Fibroblast of villous mesenchyme (primary cell): ENCODE measurements at regions not wholly inside any gene's neighbourhood (a gene's known extent, or its start where the extent isn't known, plus 50 kb on each side); places are given as distances from the start of the nearest gene placed in this dataset. TPM values are rescaled to one million over a fixed set of nuclear protein-coding genes. Genes with fewer than 3 reads are reported as not detected.

ENCODE experiments used
- DNase-seq: peaks from one replicate; pipeline ENCODE4 v3.0.0-alpha.2; 2010; ENCODE audit warnings: low read depth
- H3K4me3 ChIP-seq: 2 replicates; pipeline ENCODE4 v1.5.1; 2011; ENCODE audit warnings: low read depth, mild to moderate bottlenecking, low read length
- small RNA-seq: library from RNA; depleted of rRNA; stranded (forward); fragments of <200 nt; gene quantifications from one replicate; pipeline ENCODE3, GENCODE V24; 2012
- TF ChIP-seq, protein P1 (sequence below): IDR thresholded peaks from 2 replicates; pipeline ENCODE4 v1.5.1; 2012; ENCODE audit warnings: low read depth, mild to moderate bottlenecking, low read length; ENCODE audit not compliant: insufficient read depth

DNA sequence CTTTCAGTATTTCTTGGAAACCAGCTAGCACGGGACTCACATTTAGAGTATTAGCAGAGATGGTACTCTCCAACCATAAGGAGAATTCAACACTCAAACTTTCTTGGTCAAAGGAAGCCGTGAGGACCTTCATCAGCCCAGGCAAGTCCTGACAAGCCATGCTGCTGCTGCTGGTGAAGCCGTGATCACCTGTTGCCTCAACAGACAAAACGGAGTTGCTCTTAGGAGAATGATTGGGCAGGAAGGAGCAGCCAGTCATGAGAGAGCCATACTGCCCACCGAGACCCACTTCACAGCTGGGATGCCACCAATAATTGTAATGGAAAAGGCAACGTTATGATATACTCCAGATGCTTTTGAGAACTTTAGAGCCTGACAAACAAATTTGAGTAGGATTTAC lies 60.8 kb upstream of the PLPP4 start:
- DNase-seq = no peak
- TF ChIP-seq, protein P1, sequence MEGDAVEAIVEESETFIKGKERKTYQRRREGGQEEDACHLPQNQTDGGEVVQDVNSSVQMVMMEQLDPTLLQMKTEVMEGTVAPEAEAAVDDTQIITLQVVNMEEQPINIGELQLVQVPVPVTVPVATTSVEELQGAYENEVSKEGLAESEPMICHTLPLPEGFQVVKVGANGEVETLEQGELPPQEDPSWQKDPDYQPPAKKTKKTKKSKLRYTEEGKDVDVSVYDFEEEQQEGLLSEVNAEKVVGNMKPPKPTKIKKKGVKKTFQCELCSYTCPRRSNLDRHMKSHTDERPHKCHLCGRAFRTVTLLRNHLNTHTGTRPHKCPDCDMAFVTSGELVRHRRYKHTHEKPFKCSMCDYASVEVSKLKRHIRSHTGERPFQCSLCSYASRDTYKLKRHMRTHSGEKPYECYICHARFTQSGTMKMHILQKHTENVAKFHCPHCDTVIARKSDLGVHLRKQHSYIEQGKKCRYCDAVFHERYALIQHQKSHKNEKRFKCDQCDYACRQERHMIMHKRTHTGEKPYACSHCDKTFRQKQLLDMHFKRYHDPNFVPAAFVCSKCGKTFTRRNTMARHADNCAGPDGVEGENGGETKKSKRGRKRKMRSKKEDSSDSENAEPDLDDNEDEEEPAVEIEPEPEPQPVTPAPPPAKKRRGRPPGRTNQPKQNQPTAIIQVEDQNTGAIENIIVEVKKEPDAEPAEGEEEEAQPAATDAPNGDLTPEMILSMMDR = no peak
- no peak overlapping the region for H3K4me3 ChIP-seq

DNA sequence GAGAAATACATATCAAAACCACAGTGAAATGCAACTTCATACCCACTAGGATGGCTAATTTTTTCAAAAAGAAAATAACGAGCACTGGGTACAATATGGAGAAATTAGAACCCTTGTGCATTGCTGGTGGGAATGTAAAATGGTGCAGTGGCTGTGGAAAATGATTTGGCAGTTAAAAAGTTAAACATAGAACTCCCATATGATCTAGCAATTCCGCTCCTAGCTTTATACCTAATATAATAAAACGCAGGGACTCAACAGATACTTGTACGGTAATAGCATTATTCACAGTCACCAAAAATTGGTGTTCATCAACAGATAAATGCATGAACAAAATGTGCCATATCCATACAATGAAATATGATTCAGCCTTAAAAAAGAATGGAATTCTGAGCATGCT lies 58.8 kb upstream of the PLPP4 start:
- TF ChIP-seq, protein P1 = no peak
- DNase-seq = no peak
- no peak overlapping the region for H3K4me3 ChIP-seq

DNA sequence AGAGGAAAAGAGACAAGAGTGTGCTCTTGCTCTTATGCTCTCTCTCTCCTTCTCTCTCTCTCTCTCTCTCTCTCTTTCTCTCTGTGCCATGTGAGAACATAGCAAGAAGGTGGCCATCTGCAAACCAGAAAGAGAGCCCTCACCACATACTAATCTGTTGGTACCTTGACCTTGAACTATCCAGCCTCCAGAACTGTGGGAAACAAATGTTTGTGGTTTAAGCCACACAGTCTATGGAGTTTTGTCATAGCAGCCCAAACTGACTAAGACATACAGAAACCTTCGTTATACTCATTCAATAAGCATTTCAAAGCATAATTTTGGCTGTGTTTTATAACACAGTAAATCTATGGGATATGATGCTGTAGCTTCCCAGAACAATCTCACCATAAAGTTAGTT lies 56.4 kb upstream of the PLPP4 start:
- TF ChIP-seq, protein P1 = no peak
- peak; percentile 31 for DNase-seq

DNA sequence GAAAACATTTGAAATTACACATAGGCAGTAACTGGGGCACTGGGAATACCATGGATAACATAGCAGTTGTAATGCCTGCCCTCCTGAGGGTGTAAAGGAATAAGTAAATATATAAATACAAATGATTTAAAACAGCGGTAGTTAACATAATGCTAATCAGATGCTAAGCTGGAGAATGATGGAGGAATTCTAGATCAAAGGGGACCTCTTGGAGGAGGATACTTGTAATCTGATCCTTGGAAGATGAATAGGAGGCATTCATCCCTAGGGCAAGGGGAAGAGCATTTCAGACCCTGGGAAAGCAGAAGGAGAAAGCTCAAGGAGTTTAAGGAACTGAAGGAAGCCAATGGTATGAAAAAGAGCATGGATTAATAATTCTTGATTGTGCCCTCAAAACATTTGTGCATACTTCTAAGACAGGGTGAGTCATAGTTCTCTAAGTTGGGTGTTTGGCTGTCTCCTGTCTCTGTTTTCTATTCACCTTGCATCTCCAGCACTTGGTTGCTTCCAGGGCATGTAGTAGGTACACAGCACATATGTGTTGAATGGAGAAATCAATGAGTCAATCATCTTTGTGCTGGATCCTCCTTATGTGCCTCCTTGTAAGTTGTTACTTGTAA lies 54.8 kb upstream of the PLPP4 start:
- TF ChIP-seq, protein P1 = no peak
- H3K4me3 ChIP-seq = no peak overlapping the region
- no peak for DNase-seq

More for the DNA sequence above, 56.4 kb upstream of the PLPP4 start:
- no peak overlapping the region for H3K4me3 ChIP-seq

DNA sequence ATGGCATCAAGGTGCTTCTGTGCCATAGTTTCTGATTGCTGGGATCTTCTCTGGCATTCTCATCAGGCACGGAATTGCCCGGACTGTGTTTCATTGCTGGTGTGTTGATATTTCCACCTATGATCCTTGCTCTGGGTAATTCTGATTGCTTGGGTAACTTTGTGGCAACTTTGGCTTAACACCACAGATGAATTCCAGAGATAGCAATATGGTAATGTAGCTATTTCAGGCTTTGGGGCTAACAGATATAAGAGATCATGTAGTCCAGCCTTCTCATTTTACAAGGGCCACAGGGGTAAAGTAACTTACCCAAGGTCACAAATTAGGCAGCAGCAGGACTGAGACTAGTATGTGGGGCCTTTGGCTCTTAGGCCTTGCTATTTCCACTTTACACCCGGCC lies 53.9 kb upstream of the PLPP4 start:
- TF ChIP-seq, protein P1 = no peak
- H3K4me3 ChIP-seq = no peak overlapping the region
- DNase-seq = no peak

DNA sequence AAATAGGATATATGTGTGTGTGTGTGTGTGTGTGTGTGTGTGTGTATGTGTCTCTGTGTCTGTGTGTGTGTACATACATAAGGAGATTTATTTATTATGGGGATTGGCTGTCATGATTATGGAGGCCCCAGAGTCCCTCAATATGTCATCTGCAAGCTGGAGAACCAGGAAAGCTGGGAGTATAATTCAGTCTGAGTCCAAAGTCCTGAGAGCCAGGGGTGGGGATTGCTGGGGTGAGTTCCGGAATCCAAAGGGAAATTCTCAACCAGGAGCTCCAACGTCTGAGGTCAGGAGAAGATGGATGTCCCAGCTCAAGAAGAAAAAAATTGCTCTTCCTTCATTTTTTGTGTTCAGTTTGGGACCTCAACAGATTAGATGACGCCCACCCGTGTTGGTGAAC lies 50.7 kb upstream of the PLPP4 start:
- no peak overlapping the region for H3K4me3 ChIP-seq
- no peak for DNase-seq
- TF ChIP-seq, protein P1 = no peak

Small RNA genes lying in the stretch of these regions (small RNA-seq; reads per million reads assigned to genes)
- not detected for gene AL355298.1
